A549 (cell line): ENCODE measurements at regions not wholly inside any gene's neighbourhood (a gene's known extent, or its start where the extent isn't known, plus 50 kb on each side); places are given as distances from the start of the nearest gene placed in this dataset.

Experiments
- ATAC-seq, 2 experiments: fragments of 200-7000 bp in 1 of 2; fragments of >200 bp in 1 of 2; cut with Nextera tagmentation in 1 of 2; cut with Tn5 transposase in 1 of 2; 3 replicates each; pipeline versions ENCODE4 v1.8.0 to v1.9.1; 2018 to 2020; ENCODE audit warnings: mild to moderate bottlenecking in 1 of 2, moderate library complexity in 1 of 2
- CTCF ChIA-PET: fragments of 300-600 bp; sonication (Branson Sonifier 250); formaldehyde crosslinking; extraction: SDS; loops from one replicate; lab custom pipeline; 2021; ENCODE audit warnings: antibody characterized with exemption, inconsistent platforms; lab: Yijun Ruan, JAX
- POLR2A ChIA-PET: fragments of 350-600 bp; formaldehyde crosslinking; extraction: SDS; loops from one replicate; lab custom pipeline; 2021; ENCODE audit warnings: antibody characterized with exemption, inconsistent platforms; lab: Yijun Ruan, JAX
- DNase-seq, 2 experiments: peaks; one replicate each; pipeline versions ENCODE4 v3.0.0 to v3.0.0-alpha.2; 2011 to 2016; ENCODE audit warnings: low read depth in 1 of 2, low spot score in 1 of 2
- FAIRE-seq: peaks from 2 replicates; lab custom pipeline; 2011; peaks lifted over from hg19 to GRCh38; lab: Jason Lieb, UNC
- H3K27ac ChIP-seq, 2 experiments: fragments of >200 bp; sonication (Bioruptor Twin); formaldehyde crosslinking; 3 replicates each; pipeline ENCODE4 v1.5.1; 2016 to 2017
- H3K4me1 ChIP-seq: fragments of >200 bp; sonication (Bioruptor Twin); formaldehyde crosslinking; 3 replicates; pipeline ENCODE4 v1.6.1; 2016
- H3K4me2 ChIP-seq: fragments of >200 bp; sonication (Bioruptor Twin); formaldehyde crosslinking; 3 replicates; pipeline ENCODE4 v1.6.1; 2016
- H3K4me3 ChIP-seq: fragments of >200 bp; sonication (Bioruptor Twin); formaldehyde crosslinking; 3 replicates; pipeline ENCODE4 v1.5.1; 2016
- H3K9me3 ChIP-seq: fragments of >200 bp; sonication (Bioruptor Twin); formaldehyde crosslinking; 3 replicates; pipeline ENCODE4 v1.6.1; 2016
- CBX8 ChIP-seq: fragments of 200-600 bp; sonication (generic); IDR thresholded peaks from 2 replicates; pipeline ENCODE4 v1.6.1; 2016
- CHD2 ChIP-seq: fragments of 150-350 bp; IDR thresholded peaks from 2 replicates; pipeline ENCODE4 v1.6.1; 2014; ENCODE audit warnings: low read length; ENCODE audit not compliant: partially characterized antibody
- EHMT2 ChIP-seq: fragments of 200-600 bp; sonication (generic); IDR thresholded peaks from 2 replicates; pipeline ENCODE4 v1.6.1; 2016; ENCODE audit warnings: antibody characterized with exemption, low read depth, mild to moderate bottlenecking, moderate library complexity
- EP300 ChIP-seq, 2 experiments: fragments of >200 bp; sonication (Bioruptor Twin); formaldehyde crosslinking; IDR thresholded peaks; 2 replicates in 1 of 2; 3 replicates in 1 of 2; pipeline ENCODE4 v1.6.1; 2016 to 2017
- ESRRA ChIP-seq: fragments of 150-350 bp; IDR thresholded peaks from 2 replicates; pipeline ENCODE4 v1.6.1; 2014; ENCODE audit warnings: mild to moderate bottlenecking, low read length, borderline replicate concordance
- FOXS1 ChIP-seq: fragments of 250-450 bp; sonication (Bioruptor Pico); IDR thresholded peaks from 2 replicates; pipeline ENCODE4 v1.5.0; 2020; ENCODE audit warnings: mild to moderate bottlenecking, moderate library complexity
- HEYL ChIP-seq: fragments of 250-450 bp; sonication (Bioruptor Pico); IDR thresholded peaks from 2 replicates; pipeline ENCODE4 v1.8.0; 2021; ENCODE audit warnings: mild to moderate bottlenecking, moderate library complexity
- HOXB13 ChIP-seq: fragments of 250-450 bp; sonication (Bioruptor Pico); IDR thresholded peaks from 2 replicates; pipeline ENCODE4 v1.5.0; 2020; ENCODE audit warnings: low read depth, mild to moderate bottlenecking, moderate library complexity
- MAZ ChIP-seq: fragments of 150-350 bp; IDR thresholded peaks from 2 replicates; pipeline ENCODE4 v1.6.1; 2014; ENCODE audit warnings: antibody characterized with exemption, low read depth, low read length, borderline replicate concordance
- NFE2L2 ChIP-seq: fragments of 150-350 bp; conservative IDR thresholded peaks from 2 replicates; pipeline ENCODE4 v1.6.1; 2014; ENCODE audit warnings: low read length
- PHF8 ChIP-seq: fragments of 200-600 bp; sonication (generic); IDR thresholded peaks from 2 replicates; pipeline ENCODE4 v1.6.1; 2016; ENCODE audit warnings: low read depth, mild to moderate bottlenecking, antibody characterized with exemption, moderate library complexity, borderline replicate concordance
- POLR2A ChIP-seq: IDR thresholded peaks from 2 replicates; pipeline ENCODE4 v1.6.1; 2012; ENCODE audit warnings: mild to moderate bottlenecking, low read length
- POLR2AphosphoS2 ChIP-seq: conservative IDR thresholded peaks from 2 replicates; pipeline ENCODE4 v1.6.1; 2012; ENCODE audit warnings: low read length, improper control_type of control experiment, inconsistent platforms
- RAD21 ChIP-seq, 2 experiments: fragments of >200 bp in 1 of 2; sonication (Bioruptor Twin) in 1 of 2; formaldehyde crosslinking in 1 of 2; IDR thresholded peaks in 1 of 2; conservative IDR thresholded peaks in 1 of 2; 2 replicates in 1 of 2; 3 replicates in 1 of 2; pipeline ENCODE4 v1.6.1; 2012 to 2018; ENCODE audit warnings: inconsistent platforms in 1 of 2
- RARB ChIP-seq: fragments of 250-450 bp; sonication (Bioruptor Pico); IDR thresholded peaks from 2 replicates; pipeline ENCODE4 v1.8.0; 2021; ENCODE audit warnings: mild to moderate bottlenecking, moderate library complexity
- SREBF2 ChIP-seq: fragments of 450-650 bp; IDR thresholded peaks from 2 replicates; pipeline ENCODE4 v1.6.1; 2014; ENCODE audit warnings: mild to moderate bottlenecking, moderate library complexity
- TP53 ChIP-seq: fragments of 250-450 bp; sonication (Bioruptor Pico); IDR thresholded peaks from 2 replicates; pipeline ENCODE4 v1.5.0; 2021; ENCODE audit warnings: mild to moderate bottlenecking, moderate library complexity
- ZC3H11A ChIP-seq: fragments of 450-650 bp; IDR thresholded peaks from 2 replicates; pipeline ENCODE4 v1.6.1; 2014; ENCODE audit warnings: antibody characterized with exemption, mild to moderate bottlenecking
- ZFP36 ChIP-seq: fragments of 450-650 bp; IDR thresholded peaks from 2 replicates; pipeline ENCODE4 v1.6.1; 2014; ENCODE audit warnings: borderline replicate concordance; ENCODE audit not compliant: partially characterized antibody
- ZNF302 ChIP-seq: fragments of 250-450 bp; sonication (Bioruptor Pico); IDR thresholded peaks from 2 replicates; pipeline ENCODE4 v1.9.0; 2021; ENCODE audit warnings: inconsistent platforms, mild to moderate bottlenecking, moderate library complexity
- whole genome bisulfite sequencing: methylation state at CpG from one replicate; pipeline ENCODE4 v1.1.6; 2017; ENCODE audit errors: missing lambda C conversion rate; 5-methylcytosine and 5-hydroxymethylcytosine counted together
- TF ChIP-seq, protein P1 (sequence below): fragments of 250-450 bp; sonication (Bioruptor Pico); IDR thresholded peaks from 2 replicates; pipeline ENCODE4 v1.5.0; 2020; ENCODE audit warnings: low read depth, mild to moderate bottlenecking, moderate library complexity
- TF ChIP-seq, protein P2 (sequence below): fragments of 250-450 bp; sonication (Bioruptor Pico); IDR thresholded peaks from 2 replicates; pipeline ENCODE4 v1.5.0; 2021; ENCODE audit warnings: mild to moderate bottlenecking, moderate library complexity, borderline replicate concordance
- TF ChIP-seq, protein P3 (sequence below): fragments of 200-600 bp; sonication (generic); IDR thresholded peaks from 2 replicates; pipeline ENCODE4 v1.6.1; 2016; ENCODE audit warnings: antibody characterized with exemption, mild to moderate bottlenecking, moderate library complexity

- CTCF ChIA-PET, result no interaction called here
- TF ChIP-seq, protein P1, sequence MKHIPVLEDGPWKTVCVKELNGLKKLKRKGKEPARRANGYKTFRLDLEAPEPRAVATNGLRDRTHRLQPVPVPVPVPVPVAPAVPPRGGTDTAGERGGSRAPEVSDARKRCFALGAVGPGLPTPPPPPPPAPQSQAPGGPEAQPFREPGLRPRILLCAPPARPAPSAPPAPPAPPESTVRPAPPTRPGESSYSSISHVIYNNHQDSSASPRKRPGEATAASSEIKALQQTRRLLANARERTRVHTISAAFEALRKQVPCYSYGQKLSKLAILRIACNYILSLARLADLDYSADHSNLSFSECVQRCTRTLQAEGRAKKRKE (CRISPR knock-in tag), result no peak
- TF ChIP-seq ZFP36 (no peak), NFE2L2 (no peak), CBX8 (no peak), TP53 (no peak), CHD2 (no peak), EHMT2 (no peak), PHF8 (no peak), EP300 (IDR thresholded peaks at IDR 0.05) (no peak), HEYL (CRISPR knock-in tag) (no peak), FOXS1 (CRISPR knock-in tag) (no peak), ZC3H11A (no peak), RARB (CRISPR knock-in tag) (no peak)
- FAIRE-seq, result no peak
Measured at GRCh38 chr12:98294051-98294805, 221.2 kb upstream of the TMPO start.

GRCh38 chr12:98295681-98296080 is 219.7 kb upstream of the TMPO start:
- Histone ChIP-seq H3K4me2 (no peak overlapping the region), H3K4me1 (no peaks in the 10 kb centered on the region), H3K4me3 (no peak overlapping the region), H3K9me3 (no peaks in the 10 kb centered on the region), H3K27ac (no peak overlapping the region)
- TF ChIP-seq, protein P2, sequence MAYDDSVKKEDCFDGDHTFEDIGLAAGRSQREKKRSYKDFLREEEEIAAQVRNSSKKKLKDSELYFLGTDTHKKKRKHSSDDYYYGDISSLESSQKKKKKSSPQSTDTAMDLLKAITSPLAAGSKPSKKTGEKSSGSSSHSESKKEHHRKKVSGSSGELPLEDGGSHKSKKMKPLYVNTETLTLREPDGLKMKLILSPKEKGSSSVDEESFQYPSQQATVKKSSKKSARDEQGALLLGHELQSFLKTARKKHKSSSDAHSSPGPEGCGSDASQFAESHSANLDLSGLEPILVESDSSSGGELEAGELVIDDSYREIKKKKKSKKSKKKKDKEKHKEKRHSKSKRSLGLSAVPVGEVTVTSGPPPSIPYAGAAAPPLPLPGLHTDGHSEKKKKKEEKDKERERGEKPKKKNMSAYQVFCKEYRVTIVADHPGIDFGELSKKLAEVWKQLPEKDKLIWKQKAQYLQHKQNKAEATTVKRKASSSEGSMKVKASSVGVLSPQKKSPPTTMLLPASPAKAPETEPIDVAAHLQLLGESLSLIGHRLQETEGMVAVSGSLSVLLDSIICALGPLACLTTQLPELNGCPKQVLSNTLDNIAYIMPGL (CRISPR knock-in tag), result no peak
- TF ChIP-seq RAD21 (conservative IDR thresholded peaks at IDR 0.05 in 1 of 2, IDR thresholded peaks at IDR 0.05 in 1 of 2) (no peak), ESRRA (no peak), HEYL (CRISPR knock-in tag) (no peak), POLR2A (no peak), ZNF302 (CRISPR knock-in tag) (no peak), CHD2 (no peak), POLR2AphosphoS2 (no peak)
- CTCF ChIA-PET, result interaction anchor here (0.6 kb wide), 1 partner anchor 37 kb away, joined by 5 read pairs; no protein-coding TSS in a partner anchor
- FAIRE-seq (no peak), ATAC-seq (no peak), DNase-seq (no peak)
- POLR2A ChIA-PET, result no interaction called here
- WGBS, result 0% methylated on average over 2 of the region's 2 CpGs

More at GRCh38 chr12:98294051-98294805, 221.2 kb upstream of the TMPO start:
- ATAC-seq (no peak), DNase-seq (no peak)
- 2% methylated on average over 1 of the region's 1 CpG for WGBS
- POLR2A ChIA-PET, result no interaction called here
- H3K4me1 ChIP-seq, result no peaks in the 10 kb centered on the region
- H3K27ac ChIP-seq, result no peak overlapping the region
- H3K4me3 ChIP-seq, result no peak overlapping the region
- H3K4me2 ChIP-seq, result no peak overlapping the region
- H3K9me3 ChIP-seq, result no peaks in the 10 kb centered on the region

DNA sequence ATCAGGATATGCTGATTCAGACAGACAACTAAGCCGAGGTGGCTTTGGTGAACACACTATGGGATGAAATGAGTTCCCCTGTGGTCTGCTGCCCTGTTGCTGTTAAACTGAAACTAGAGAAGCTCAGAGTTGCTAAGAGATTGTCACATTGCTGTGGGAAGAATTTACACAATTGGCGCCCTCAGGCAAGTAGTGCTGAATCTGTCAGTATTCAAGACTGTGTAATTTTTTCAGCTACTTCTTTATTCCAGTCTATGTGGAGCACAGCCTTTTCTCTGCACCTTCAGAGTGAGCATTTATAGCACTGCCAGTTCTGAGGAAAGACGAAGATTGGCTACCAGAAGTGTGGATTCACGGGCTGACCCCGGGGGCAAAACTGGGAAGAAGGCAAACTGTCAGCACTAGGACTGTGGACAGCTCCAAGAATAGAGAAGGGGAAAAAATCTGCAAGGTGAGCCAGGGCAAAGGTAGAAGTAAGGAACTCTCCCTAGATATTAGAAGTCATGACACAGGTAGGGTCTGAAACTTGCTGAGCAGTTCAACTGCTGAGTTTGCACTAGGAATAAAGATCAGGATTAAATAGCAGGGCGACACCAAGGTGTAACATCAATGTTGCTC is 218.8 kb upstream of the TMPO start:
- 3% methylated on average over 6 of the region's 6 CpGs for WGBS
- ChIA-PET POLR2A (no interaction called here), CTCF (no interaction called here)
- ATAC-seq (no peak), FAIRE-seq (no peak), DNase-seq (no peak)
- no peaks in the 10 kb centered on the region for H3K9me3 ChIP-seq
- no peaks in the 10 kb centered on the region for H3K4me1 ChIP-seq
- H3K4me3 ChIP-seq, result no peak overlapping the region
- H3K27ac ChIP-seq, result no peak overlapping the region
- TF ChIP-seq HOXB13 (CRISPR knock-in tag) (no peak), SREBF2 (no peak), MAZ (no peak), EHMT2 (peak; percentile 69; the same call in 1 of the 2 replicates)
- TF ChIP-seq, protein P3, sequence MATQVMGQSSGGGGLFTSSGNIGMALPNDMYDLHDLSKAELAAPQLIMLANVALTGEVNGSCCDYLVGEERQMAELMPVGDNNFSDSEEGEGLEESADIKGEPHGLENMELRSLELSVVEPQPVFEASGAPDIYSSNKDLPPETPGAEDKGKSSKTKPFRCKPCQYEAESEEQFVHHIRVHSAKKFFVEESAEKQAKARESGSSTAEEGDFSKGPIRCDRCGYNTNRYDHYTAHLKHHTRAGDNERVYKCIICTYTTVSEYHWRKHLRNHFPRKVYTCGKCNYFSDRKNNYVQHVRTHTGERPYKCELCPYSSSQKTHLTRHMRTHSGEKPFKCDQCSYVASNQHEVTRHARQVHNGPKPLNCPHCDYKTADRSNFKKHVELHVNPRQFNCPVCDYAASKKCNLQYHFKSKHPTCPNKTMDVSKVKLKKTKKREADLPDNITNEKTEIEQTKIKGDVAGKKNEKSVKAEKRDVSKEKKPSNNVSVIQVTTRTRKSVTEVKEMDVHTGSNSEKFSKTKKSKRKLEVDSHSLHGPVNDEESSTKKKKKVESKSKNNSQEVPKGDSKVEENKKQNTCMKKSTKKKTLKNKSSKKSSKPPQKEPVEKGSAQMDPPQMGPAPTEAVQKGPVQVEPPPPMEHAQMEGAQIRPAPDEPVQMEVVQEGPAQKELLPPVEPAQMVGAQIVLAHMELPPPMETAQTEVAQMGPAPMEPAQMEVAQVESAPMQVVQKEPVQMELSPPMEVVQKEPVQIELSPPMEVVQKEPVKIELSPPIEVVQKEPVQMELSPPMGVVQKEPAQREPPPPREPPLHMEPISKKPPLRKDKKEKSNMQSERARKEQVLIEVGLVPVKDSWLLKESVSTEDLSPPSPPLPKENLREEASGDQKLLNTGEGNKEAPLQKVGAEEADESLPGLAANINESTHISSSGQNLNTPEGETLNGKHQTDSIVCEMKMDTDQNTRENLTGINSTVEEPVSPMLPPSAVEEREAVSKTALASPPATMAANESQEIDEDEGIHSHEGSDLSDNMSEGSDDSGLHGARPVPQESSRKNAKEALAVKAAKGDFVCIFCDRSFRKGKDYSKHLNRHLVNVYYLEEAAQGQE, result peak; percentile 87
- no peak overlapping the region for H3K4me2 ChIP-seq
